DOHH2 (cell line): ENCODE measurements at regions not wholly inside any gene's neighbourhood (a gene's known extent, or its start where the extent isn't known, plus 50 kb on each side); places are given as distances from the start of the nearest gene placed in this dataset.

Experiments
- H3F3A ChIP-seq: fragments of 200-600 bp; sonication (generic), shearing (Covaris generic); 2 replicates; pipeline ENCODE4 v1.6.0; 2016; ENCODE audit warnings: antibody characterized with exemption, mild to moderate bottlenecking; ENCODE audit not compliant: control insufficient read depth, insufficient read depth
- H3K27ac ChIP-seq: fragments of 200-600 bp; sonication (generic); 2 replicates; pipeline ENCODE4 v1.5.1; 2014; ENCODE audit warnings: low read depth, mild to moderate bottlenecking, low read length, moderate library complexity
- H3K27me3 ChIP-seq: fragments of 200-600 bp; sonication (generic); 2 replicates; pipeline ENCODE4 v1.6.1; 2014; ENCODE audit warnings: mild to moderate bottlenecking, low read length, mixed read lengths; ENCODE audit not compliant: control insufficient read depth
- H3K36me3 ChIP-seq: fragments of 200-600 bp; sonication (generic); 2 replicates; pipeline ENCODE4 v1.6.1; 2014; ENCODE audit warnings: mild to moderate bottlenecking, low read length, moderate library complexity, mixed read lengths; ENCODE audit not compliant: control insufficient read depth
- H3K4me1 ChIP-seq: fragments of 200-600 bp; sonication (generic); 2 replicates; pipeline ENCODE4 v1.6.1; 2014; ENCODE audit warnings: mild to moderate bottlenecking, low read length, mixed read lengths; ENCODE audit not compliant: control insufficient read depth
- H3K4me2 ChIP-seq: fragments of 200-600 bp; sonication (generic); 2 replicates; pipeline ENCODE4 v1.6.0; 2014; ENCODE audit warnings: mild to moderate bottlenecking, low read length, moderate library complexity
- H3K4me3 ChIP-seq: fragments of 200-600 bp; sonication (generic); 2 replicates; pipeline ENCODE4 v1.5.1; 2014; ENCODE audit warnings: mild to moderate bottlenecking, low read length, mixed read lengths
- H3K79me2 ChIP-seq: fragments of 200-600 bp; sonication (generic); 2 replicates; pipeline ENCODE4 v1.6.1; 2014; ENCODE audit warnings: mild to moderate bottlenecking, low read length, mixed read lengths; ENCODE audit not compliant: control insufficient read depth
- H3K9me2 ChIP-seq: fragments of 200-600 bp; sonication (generic); replicated peaks from 2 replicates; pipeline ENCODE4 v1.6.1; 2014; ENCODE audit warnings: mild to moderate bottlenecking, low read length, mixed read lengths; ENCODE audit not compliant: control insufficient read depth
- H3K9me3 ChIP-seq: fragments of 200-600 bp; sonication (generic); 2 replicates; pipeline ENCODE4 v1.6.1; 2014; ENCODE audit warnings: antibody characterized with exemption, low read length, mixed read lengths; ENCODE audit not compliant: control insufficient read depth, insufficient read depth
- H4K20me1 ChIP-seq: fragments of 200-600 bp; sonication (generic); 2 replicates; pipeline ENCODE4 v1.6.0; 2014; ENCODE audit warnings: low read depth, mild to moderate bottlenecking, antibody characterized with exemption, low read length, moderate library complexity; ENCODE audit not compliant: control insufficient read depth, insufficient read depth
- EZH2phosphoT487 ChIP-seq: fragments of 200-600 bp; sonication (generic); IDR thresholded peaks from 2 replicates; pipeline ENCODE4 v1.6.1; 2017; ENCODE audit warnings: borderline replicate concordance, mild to moderate bottlenecking, antibody characterized with exemption, low read length, moderate library complexity, mixed read lengths
- TF ChIP-seq, protein P1 (sequence below): fragments of 200-600 bp; sonication (generic); IDR thresholded peaks from one replicate; pipeline ENCODE4 v1.5.1; 2014; ENCODE audit warnings: antibody characterized with exemption, mild to moderate bottlenecking, low read depth, low read length; ENCODE audit not compliant: poor library complexity, severe bottlenecking

DNA sequence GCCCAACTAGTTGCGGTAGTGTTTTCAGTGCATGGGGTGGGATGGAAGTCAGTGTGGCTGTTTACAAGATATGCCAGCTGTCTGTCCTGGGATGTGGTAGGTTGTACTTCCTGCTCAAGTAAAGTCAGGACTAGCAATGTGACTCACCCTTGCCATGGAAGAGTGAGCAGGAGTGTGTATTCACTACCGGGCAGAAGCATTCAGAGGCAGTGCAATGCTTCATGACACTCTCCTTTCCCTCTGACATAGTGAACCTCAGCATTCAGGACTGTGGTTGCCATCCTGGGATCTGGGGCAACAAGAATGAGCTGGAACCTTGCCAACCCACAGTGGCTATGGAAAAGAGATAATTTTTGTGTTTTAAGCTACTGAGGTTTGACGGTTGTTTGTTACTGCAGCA, 68.9 kb downstream of the BOD1 start:
- H3K9me3 ChIP-seq = no peaks in the 10 kb centered on the region

DNA sequence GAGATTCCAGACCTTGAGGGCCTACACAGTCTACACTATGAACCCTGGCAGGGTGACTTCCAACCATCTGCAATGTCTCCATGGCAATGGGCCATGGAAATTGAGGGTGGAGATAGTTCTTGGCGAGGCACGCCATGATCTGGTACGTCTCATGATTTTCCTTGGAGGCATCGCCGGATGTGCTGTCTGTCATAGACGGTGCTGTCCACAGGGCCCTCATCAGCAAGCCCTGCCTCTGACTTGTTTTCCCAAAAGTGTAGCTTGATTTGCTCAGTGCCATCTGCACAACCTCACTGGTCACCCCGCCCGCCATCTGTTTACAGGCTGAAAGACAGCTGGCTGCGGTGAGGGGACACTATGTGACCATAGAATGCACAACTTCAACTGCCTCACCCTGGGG, 73.5 kb downstream of the BOD1 start:
- Histone ChIP-seq H3K27me3 (no peaks in the 10 kb centered on the region), H3K4me3 (no peak overlapping the region), H4K20me1 (no peaks in the 10 kb centered on the region), H3K36me3 (no peaks in the 10 kb centered on the region), H3K9me2 (no peaks in the 10 kb centered on the region), H3K79me2 (no peaks in the 10 kb centered on the region), H3K4me2 (no peak overlapping the region), H3K4me1 (no peaks in the 10 kb centered on the region), H3K9me3 (no peaks in the 10 kb centered on the region), H3K27ac (no peak overlapping the region), H3F3A (no peaks in the 10 kb centered on the region)
- TF ChIP-seq, protein P1, sequence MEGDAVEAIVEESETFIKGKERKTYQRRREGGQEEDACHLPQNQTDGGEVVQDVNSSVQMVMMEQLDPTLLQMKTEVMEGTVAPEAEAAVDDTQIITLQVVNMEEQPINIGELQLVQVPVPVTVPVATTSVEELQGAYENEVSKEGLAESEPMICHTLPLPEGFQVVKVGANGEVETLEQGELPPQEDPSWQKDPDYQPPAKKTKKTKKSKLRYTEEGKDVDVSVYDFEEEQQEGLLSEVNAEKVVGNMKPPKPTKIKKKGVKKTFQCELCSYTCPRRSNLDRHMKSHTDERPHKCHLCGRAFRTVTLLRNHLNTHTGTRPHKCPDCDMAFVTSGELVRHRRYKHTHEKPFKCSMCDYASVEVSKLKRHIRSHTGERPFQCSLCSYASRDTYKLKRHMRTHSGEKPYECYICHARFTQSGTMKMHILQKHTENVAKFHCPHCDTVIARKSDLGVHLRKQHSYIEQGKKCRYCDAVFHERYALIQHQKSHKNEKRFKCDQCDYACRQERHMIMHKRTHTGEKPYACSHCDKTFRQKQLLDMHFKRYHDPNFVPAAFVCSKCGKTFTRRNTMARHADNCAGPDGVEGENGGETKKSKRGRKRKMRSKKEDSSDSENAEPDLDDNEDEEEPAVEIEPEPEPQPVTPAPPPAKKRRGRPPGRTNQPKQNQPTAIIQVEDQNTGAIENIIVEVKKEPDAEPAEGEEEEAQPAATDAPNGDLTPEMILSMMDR = no peak
- TF ChIP-seq EZH2phosphoT487 = no peak

More for the DNA sequence above, 68.9 kb downstream of the BOD1 start:
- H3K27ac ChIP-seq = no peak overlapping the region
- no peak overlapping the region for H3K4me3 ChIP-seq
- H3K4me2 ChIP-seq = no peak overlapping the region
- no peaks in the 10 kb centered on the region for H3K4me1 ChIP-seq
- H3K36me3 ChIP-seq = no peaks in the 10 kb centered on the region
- TF ChIP-seq EZH2phosphoT487 = no peak
- TF ChIP-seq, protein P1 = no peak
- H3K9me2 ChIP-seq = no peaks in the 10 kb centered on the region
- no peaks in the 10 kb centered on the region for H4K20me1 ChIP-seq
- H3K79me2 ChIP-seq = no peaks in the 10 kb centered on the region
- H3K27me3 ChIP-seq = peaks cover 10% of the 10 kb centered on the region
- no peaks in the 10 kb centered on the region for H3F3A ChIP-seq

DNA sequence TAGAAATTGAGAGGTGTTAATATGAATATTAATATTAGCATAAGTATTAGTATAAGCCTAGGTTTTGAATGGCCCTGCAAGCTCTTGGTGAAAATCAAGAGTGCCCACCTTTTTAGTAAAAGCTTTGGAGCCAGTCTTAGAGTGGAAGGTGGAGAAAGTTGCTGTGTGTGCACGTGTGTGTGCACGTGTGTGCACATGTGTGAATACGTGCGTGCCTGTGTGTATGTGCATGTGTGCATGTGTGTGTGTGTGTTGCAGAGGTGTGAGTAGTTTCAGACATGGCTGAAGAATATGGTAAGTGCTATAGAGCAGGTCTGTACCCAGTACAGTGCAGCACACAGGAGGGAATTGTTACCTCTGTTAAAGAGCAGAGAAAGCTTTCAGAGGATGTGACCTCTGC, 74.3 kb downstream of the BOD1 start:
- Histone ChIP-seq H3K4me3 (no peak overlapping the region), H3K27ac (no peak overlapping the region), H3K36me3 (no peaks in the 10 kb centered on the region), H3K9me2 (no peaks in the 10 kb centered on the region), H3K9me3 (no peaks in the 10 kb centered on the region), H3K4me2 (no peak overlapping the region), H4K20me1 (no peaks in the 10 kb centered on the region), H3F3A (no peaks in the 10 kb centered on the region), H3K79me2 (no peaks in the 10 kb centered on the region), H3K27me3 (no peaks in the 10 kb centered on the region), H3K4me1 (no peaks in the 10 kb centered on the region)
- no peak for TF ChIP-seq EZH2phosphoT487
- TF ChIP-seq, protein P1 = no peak

DNA sequence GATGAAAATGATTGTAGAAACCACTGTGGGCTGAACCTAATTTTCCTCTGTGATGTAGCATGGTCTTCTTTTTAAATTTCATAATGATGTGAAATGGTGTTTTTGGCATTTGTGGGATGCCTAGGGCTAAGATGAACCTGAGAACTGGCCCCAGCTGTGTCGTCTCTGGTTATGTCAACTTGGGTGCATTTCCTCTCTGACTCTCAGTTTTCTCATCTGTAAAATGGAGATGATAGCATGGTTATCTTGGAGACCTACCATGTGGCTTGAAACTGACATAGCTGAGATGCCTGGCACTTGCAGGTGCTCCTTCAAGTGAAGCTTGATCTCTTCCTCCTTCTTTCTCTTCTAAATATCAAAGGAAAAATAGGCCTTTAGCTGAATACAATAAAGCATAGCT, 77.8 kb downstream of the BOD1 start:
- no peak overlapping the region for H3K4me2 ChIP-seq
- no peak overlapping the region for H3K27ac ChIP-seq
- H3K4me1 ChIP-seq = no peaks in the 10 kb centered on the region
- no peaks in the 10 kb centered on the region for H3K9me2 ChIP-seq
- H4K20me1 ChIP-seq = no peaks in the 10 kb centered on the region
- no peaks in the 10 kb centered on the region for H3F3A ChIP-seq
- TF ChIP-seq, protein P1 = no peak
- TF ChIP-seq EZH2phosphoT487 = no peak
- H3K4me3 ChIP-seq = no peak overlapping the region
- no peaks in the 10 kb centered on the region for H3K9me3 ChIP-seq
- H3K27me3 ChIP-seq = peaks cover 8% of the 10 kb centered on the region; the same call in 1 of the 2 replicates
- no peaks in the 10 kb centered on the region for H3K36me3 ChIP-seq
- H3K79me2 ChIP-seq = no peaks in the 10 kb centered on the region
